ENCODE measurements at regions not wholly inside any gene's neighbourhood (a gene's known extent, or its start where the extent isn't known, plus 50 kb on each side); places are given as distances from the start of the nearest gene placed in this dataset.

GRCh38 chr13:31056644-31057271, 104.9 kb downstream of the HSPH1 start:
- no peak overlapping the region for H3K4me3 ChIP-seq
- intact Hi-C loops (cut with DNase I; ENCODE audit: low total_unique reads), result loop anchor here (10.0 kb wide), 1 partner anchor 192 kb away; no protein-coding TSS in a partner anchor
- no peak for TF ChIP-seq POLR2A (IDR thresholded peaks at IDR 0.05)
- no peak for TF ChIP-seq EP300 (IDR thresholded peaks at IDR 0.05)
- TF ChIP-seq CTCF (IDR thresholded peaks at IDR 0.05), result no peak
- TF ChIP-seq POLR2AphosphoS5 (IDR thresholded peaks at IDR 0.05), result no peak
- no peak overlapping the region for H3K27ac ChIP-seq
- no peak for DNase-seq
- H3K36me3 ChIP-seq, result no peaks in the 10 kb centered on the region
- no peaks in the 10 kb centered on the region for H3K4me1 ChIP-seq
- H3K27me3 ChIP-seq, result peaks cover 0 to 6% (median 0%) of the 10 kb centered on the region in 3 donors
- H3K9me3 ChIP-seq, result no peaks in the 10 kb centered on the region
- WGBS, 5 donors, result 33 to 45% (median 44%) methylated on average over 10 of the region's 10 CpGs

GRCh38 chr13:31055589-31055988, 106.1 kb downstream of the HSPH1 start:
- intact Hi-C loops (cut with DNase I; ENCODE audit: low total_unique reads), result loop anchor here (10.0 kb wide), 1 partner anchor 191 kb away; no protein-coding TSS in a partner anchor

GRCh38 chr13:31054632-31055031, 107.1 kb downstream of the HSPH1 start:
- H3K27me3 ChIP-seq, result peaks cover 0 to 6% (median 0%) of the 10 kb centered on the region in 3 donors
- 89 to 96% (median 91%) methylated on average over 4 of the region's 4 CpGs for WGBS, 5 donors
- intact Hi-C loops (cut with DNase I; ENCODE audit: low total_unique reads), result loop anchor here (10.0 kb wide), 1 partner anchor 190 kb away; no protein-coding TSS in a partner anchor
- DNase-seq, result no peak
- no peaks in the 10 kb centered on the region for H3K4me1 ChIP-seq
- no peaks in the 10 kb centered on the region for H3K9me3 ChIP-seq
- no peaks in the 10 kb centered on the region for H3K36me3 ChIP-seq
- no peak overlapping the region for H3K4me3 ChIP-seq
- H3K27ac ChIP-seq, result no peak overlapping the region
- TF ChIP-seq EP300 (IDR thresholded peaks at IDR 0.05) (no peak), POLR2A (IDR thresholded peaks at IDR 0.05) (no peak), POLR2AphosphoS5 (IDR thresholded peaks at IDR 0.05) (no peak), CTCF (IDR thresholded peaks at IDR 0.05) (no peak)

More at GRCh38 chr13:31055589-31055988, 106.1 kb downstream of the HSPH1 start:
- Histone ChIP-seq H3K27me3 (peaks cover 0 to 6% (median 0%) of the 10 kb centered on the region in 3 donors), H3K4me1 (no peaks in the 10 kb centered on the region), H3K27ac (no peak overlapping the region), H3K9me3 (no peaks in the 10 kb centered on the region), H3K36me3 (no peaks in the 10 kb centered on the region), H3K4me3 (no peak overlapping the region)
- DNase-seq, result no peak
- WGBS, 5 donors, result 67 to 91% (median 78%) methylated on average over 4 to 5 of the region's 5 CpGs
- TF ChIP-seq POLR2AphosphoS5 (IDR thresholded peaks at IDR 0.05) (no peak), EP300 (IDR thresholded peaks at IDR 0.05) (no peak), POLR2A (IDR thresholded peaks at IDR 0.05) (no peak), CTCF (IDR thresholded peaks at IDR 0.05) (no peak)

- H3K27me3 ChIP-seq, result peaks cover 0 to 6% (median 0%) of the 10 kb centered on the region in 3 donors
- no peaks in the 10 kb centered on the region for H3K4me1 ChIP-seq
- no peaks in the 10 kb centered on the region for H3K36me3 ChIP-seq
- no peak overlapping the region for H3K4me3 ChIP-seq
- TF ChIP-seq POLR2AphosphoS5 (IDR thresholded peaks at IDR 0.05) (no peak), POLR2A (IDR thresholded peaks at IDR 0.05) (no peak), CTCF (IDR thresholded peaks at IDR 0.05) (no peak), EP300 (IDR thresholded peaks at IDR 0.05) (no peak)
- no peak overlapping the region for H3K27ac ChIP-seq
- intact Hi-C loops (cut with DNase I; ENCODE audit: low total_unique reads), result loop anchor here (10.0 kb wide), 1 partner anchor 189 kb away; no protein-coding TSS in a partner anchor
- no peaks in the 10 kb centered on the region for H3K9me3 ChIP-seq
- WGBS, 5 donors, result 88 to 93% (median 89%) methylated on average over 6 of the region's 6 CpGs
- no peak for DNase-seq
Observed at GRCh38 chr13:31053896-31054295, 107.8 kb downstream of the HSPH1 start.

Measured in stomach (tissue), 8 donors.